Inferior parietal cortex (tissue), 1 donor: ENCODE measurements at regions not wholly inside any gene's neighbourhood (a gene's known extent, or its start where the extent isn't known, plus 50 kb on each side); places are given as distances from the start of the nearest gene placed in this dataset.

Source experiments
- DNase-seq: peaks from one replicate; pipeline ENCODE4 v3.0.0-alpha.2; 2016; ENCODE audit errors: extremely low spot score

DNA sequence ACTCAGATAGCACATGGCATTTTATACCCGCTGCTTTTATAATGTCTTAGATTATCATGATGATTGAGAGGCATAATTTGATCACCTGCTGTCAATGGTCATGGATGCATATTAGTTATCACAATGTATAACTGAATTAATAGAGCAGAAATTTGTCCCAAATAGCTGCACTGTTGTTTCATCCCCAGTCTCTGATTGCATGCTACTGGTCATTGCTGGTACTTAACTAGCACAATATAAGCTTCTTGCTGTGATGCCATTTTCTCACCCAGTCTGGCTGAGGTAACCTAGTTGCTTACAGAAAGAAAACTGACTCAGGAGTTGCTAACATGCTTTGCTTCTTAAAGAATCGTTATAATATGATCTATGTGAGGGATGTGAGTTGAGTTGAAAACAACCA is 76.8 kb upstream of the PLEKHA5 start:
- no peak for DNase-seq

DNA sequence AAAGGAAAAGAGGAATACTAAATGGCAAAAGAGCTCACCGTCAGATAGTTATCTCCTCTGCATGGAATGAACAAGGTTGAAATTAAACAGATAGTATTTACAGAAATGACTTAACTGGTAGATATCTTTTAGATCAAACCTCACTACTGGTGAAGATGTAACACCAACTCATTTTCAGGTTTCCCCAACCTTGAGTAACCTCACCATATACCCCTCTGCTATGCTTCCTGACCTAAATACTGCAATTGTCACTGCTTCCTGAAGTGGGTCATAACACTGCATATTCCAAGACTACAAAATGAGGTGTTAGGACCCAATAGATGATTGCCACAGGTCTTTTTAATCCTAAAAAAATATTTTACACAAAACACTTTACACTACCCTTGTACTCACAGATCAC is 76.3 kb upstream of the PLEKHA5 start:
- DNase-seq = no peak

DNA sequence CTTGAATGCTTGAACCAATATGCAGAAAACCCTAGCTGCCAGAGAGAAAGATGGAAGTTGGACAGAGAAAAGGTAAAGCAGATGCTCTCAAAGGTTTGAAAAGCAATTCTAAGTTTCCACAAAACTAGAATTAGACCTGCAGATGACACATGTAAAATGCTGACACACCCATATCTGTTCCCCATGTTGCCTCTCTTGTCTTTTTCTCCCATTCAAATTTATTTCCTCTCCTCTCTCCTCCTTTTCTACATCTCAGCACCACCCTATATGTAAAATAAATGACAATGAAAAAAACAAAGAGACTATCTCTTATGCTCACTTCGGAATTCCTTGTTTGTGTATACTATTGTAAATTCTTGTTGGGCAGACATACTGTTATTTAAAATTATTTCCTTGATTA is 75.5 kb upstream of the PLEKHA5 start:
- DNase-seq = no peak

DNA sequence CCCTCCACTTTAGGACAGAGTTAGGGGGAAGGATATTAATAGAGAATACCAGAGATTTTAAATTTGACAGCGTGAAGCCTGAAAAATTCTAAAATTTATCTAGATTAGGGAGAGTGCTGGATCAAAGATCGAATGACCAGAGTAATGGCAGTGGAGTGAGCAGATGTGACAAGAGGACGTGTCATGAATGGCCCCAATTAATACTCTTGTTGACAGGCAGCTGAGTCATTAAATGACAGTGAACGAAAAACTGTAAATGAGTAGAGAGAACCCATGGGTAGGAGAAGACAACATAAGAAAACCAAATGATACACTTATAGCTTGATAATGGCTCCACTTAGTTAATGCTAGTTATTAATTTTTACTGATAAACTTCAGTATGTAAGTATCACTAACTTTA is 73.9 kb upstream of the PLEKHA5 start:
- no peak for DNase-seq

DNA sequence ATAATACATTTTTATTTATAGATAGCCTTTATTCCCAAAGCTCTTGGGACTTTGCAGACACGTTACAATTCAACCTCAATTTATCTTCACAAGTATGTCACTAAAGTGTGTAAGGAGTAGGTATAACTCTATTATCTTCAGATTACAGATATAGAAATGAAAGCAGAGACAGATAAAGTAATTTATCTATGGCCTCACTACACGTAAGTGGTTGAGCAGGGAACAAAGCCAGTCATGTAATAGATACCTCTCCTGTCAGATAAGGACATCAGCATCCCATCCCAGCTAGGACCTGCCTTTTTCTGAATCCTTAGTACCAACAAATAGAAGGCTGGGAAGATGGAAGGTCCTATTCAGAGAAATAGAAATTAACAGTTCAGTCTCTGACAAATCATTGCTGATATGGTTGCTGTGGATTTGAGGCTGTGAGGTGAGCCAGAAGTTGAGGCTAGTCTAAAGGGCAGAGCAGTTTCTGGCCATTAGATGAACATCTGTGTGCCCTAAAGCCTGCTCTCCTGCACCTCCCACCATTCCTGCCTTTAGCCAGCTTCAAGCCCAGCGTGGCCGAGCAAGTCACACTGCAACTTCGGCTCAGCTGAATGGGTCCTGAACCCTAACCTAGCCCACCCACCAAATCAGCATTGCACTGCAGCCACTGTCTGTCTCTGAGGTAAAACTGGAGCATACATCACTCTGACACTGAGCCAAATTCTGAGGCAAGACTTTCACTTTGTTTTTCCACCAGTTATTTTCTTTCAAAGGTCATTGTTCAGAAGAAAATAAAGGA is 71.1 kb upstream of the PLEKHA5 start:
- DNase-seq = no peak

DNA sequence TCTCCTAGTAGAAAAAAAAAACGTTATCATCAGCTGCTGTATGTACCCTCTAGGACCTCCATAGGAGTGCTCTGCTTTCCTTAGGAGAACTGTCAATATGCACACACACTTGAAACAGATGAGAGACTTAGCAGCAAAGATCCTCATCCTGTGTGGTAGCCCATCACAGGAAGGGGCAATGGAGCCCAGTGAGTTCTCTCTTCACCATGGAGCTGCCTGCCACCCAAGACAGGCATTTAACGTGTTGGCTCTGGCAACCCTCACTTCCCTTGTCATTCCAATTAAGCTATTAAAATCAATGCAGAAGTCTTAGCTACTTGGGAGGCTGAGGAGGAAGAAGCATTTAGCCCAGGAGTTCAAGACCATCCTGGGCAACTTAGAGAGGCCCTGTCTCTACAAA is 64.8 kb upstream of the PLEKHA5 start:
- DNase-seq = no peak

DNA sequence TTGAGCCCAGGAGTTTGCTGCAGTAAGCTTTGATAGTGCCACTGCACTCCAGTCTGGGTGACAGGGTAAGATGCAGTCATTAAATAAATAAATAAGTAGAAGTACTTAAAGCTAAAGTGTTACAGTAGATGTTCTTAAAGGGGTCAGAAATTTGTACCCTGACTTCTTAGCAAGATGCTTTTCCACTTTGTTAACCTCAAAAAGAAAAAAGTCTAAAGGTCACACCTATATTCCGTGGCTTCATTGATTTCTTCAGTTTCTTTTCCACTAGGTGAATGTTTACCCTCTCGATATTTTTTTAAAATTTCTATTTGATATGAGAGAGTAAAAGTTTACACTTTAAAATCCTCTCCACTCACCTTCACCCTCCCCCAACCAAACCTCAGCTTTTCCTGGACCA is 64.3 kb upstream of the PLEKHA5 start:
- DNase-seq = no peak

DNA sequence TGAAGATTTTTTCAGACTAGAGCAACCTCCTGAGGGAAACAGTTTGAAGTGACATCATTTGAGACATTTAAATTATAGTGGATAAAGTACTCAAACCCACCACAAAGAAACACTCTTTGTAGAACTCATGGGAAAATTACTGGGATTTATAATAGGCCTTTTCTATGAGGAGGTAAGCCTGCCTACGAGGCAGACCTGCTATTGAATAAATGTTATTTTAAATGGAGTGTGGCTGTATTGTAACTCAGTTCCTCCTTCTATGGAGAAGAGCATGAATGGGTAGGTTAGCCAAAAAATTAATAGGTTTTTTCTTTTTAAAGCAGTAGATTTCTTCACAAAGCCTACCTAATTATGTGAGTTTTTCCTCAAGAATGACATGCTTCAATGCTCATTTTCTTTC is 63.7 kb upstream of the PLEKHA5 start:
- DNase-seq = no peak

DNA sequence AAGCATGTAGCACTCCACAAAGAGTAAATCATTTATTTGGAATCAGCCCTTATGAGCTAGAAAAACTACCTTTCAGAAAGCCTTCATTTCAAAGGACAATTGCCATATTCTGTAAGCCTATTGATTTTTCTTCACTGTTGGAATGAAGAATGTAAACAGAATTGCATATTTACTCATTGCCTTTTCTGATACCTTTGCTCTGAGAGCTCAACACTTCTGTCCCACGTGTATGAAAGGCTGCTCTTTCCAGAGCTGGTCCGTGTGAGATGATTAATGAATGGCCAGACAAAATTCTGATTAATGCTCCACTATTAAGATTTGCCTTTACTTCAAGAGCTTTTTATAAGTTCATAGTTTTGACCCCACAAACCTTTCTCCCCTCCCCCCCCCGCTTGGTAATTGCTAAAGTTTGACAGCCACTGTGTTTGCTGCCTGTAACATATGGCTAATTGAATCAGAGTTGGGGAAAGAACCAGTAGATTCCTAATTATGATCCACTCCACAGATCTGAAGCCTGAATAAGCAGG is 63.0 kb upstream of the PLEKHA5 start:
- no peak for DNase-seq

DNA sequence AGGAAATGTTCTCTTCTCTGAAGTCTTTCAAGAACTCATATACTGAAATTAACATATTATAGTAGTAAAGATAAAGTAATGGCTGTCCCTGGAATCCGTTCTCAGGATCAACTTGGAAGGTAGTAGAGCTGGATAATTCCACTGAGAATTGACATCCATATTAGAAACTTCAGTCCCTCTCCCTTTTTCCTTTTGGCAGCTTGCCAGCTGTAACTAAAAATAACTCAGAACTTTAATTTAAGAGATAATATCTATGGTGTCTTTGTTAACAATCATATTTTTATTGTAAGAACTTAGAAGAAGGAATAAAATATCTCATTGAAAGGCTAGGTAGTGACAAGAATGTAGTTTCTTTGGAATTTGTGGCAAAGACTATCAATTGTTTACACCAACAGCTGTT is 61.4 kb upstream of the PLEKHA5 start:
- DNase-seq = no peak

DNA sequence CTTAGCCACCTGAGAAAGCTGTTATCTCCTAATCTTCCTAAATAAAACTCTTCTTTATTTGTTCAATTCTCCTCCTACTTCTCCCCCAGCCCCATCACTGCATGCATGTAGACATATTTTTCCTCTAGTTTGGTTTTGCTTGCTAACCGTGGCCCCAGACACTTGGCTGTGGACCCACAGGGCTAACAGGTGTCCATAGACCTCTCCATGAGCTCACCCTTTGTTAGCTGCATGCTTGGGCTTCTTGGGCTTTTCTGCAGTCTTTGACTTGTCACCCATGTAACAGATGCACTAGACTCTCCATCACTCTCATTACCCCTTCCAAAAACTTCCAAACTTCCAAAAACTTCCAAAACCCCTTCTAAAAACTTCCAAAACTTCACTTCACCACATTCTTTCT is 59.2 kb upstream of the PLEKHA5 start:
- DNase-seq = no peak

DNA sequence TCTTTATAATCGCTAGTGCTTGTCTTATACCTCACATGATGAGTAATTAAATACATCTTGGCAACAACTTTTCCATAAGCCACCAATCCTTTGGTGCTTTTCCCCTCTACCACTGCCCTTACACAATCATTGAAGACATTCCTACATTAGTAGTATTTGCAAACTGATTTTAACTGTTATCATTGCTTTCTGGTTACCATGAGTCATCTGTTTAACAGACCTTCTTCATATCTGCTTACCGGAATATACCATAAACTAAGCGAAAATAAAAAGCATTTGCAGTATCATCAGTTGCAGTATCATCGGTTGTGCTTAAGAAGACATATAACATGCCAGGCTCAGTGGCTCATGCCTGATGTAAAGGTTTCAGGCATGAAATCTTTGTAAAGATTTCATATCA is 54.8 kb upstream of the PLEKHA5 start:
- no peak for DNase-seq

DNA sequence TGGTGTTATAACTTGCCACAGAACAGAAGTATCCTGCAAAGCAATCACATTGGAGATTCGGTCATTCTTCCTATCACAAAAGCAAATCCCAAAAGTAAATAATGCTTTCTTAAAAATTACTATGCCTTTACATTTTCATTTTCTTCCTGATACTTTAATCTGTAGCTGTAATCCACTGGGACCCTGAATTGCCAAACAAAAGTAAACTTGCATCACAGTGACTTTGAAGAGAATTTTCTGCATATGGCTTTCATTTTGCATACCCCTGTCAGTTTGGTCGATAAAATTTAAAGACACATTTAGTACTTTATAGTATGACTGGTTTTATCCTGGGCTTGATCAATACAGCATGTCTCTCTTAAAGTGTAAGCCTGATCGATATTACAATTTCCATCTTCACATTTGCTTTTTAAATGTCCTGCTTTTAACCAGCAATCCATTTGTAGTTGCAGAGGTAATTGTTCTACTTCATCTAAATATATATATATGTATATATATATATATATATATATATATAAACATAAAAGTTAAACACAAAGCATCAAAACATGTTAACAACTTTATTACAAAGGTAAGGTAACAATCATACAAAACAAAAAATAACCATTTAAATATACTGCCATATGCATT is 53.7 kb upstream of the PLEKHA5 start:
- DNase-seq = no peak
